Ovary (tissue), 3 donors: ENCODE measurements at regions not wholly inside any gene's neighbourhood (a gene's known extent, or its start where the extent isn't known, plus 50 kb on each side); places are given as distances from the start of the nearest gene placed in this dataset.

Source experiments
- CTCF ChIP-seq, 3 donors: fragments of 450-650 bp in 2 of 3; fragments of 200-600 bp in 1 of 3; IDR thresholded peaks; one replicate each; pipeline versions ENCODE4 v1.5.1 to v1.8.0; 2016 to 2022; ENCODE audit warnings: antibody characterized with exemption in 3 of 3, mild to moderate bottlenecking in 1 of 3
- POLR2A ChIP-seq: fragments of 450-650 bp; IDR thresholded peaks from one replicate; pipeline ENCODE4 v1.6.1; 2017; ENCODE audit warnings: antibody characterized with exemption, mild to moderate bottlenecking, moderate library complexity
- donor health status: DM: no; HTN: no; CAD: no.

GRCh38 chr3:117080872-117081271, 371.3 kb downstream of the TUSC7 start:
- no peak for TF ChIP-seq CTCF (IDR thresholded peaks at IDR 0.05)
- TF ChIP-seq POLR2A, result no peak
